K562 (cell line): ENCODE measurements at regions not wholly inside any gene's neighbourhood (a gene's known extent, or its start where the extent isn't known, plus 50 kb on each side); places are given as distances from the start of the nearest gene placed in this dataset.

Experiments
- ATAC-seq: fragments of 200-7000 bp; cut with Tn5 transposase; 3 replicates; pipeline ENCODE4 v1.9.1; 2020; ENCODE audit warnings: moderate library complexity
- BruUV-seq: library from RNA; stranded (reverse); fragments of 400-500 nt; replicated peaks from 2 replicates; lab custom pipeline; 2021; lab: Mats Ljungman, UMichigan
- CTCF ChIA-PET: fragments of 300-600 bp; formaldehyde crosslinking; extraction: SDS; loops from one replicate; lab custom pipeline; 2021; ENCODE audit warnings: low intra/inter-chr PET ratio; lab: Yijun Ruan, JAX
- POLR2A ChIA-PET: fragments of 300-600, 350-650 bp; sonication (Branson Sonifier 250); formaldehyde crosslinking; extraction: SDS; loops from one replicate; lab custom pipeline; 2021; ENCODE audit warnings: antibody characterized with exemption, inconsistent platforms; lab: Yijun Ruan, JAX
- DNase-seq, 4 experiments: peaks; one replicate each; pipeline versions ENCODE4 v3.0.0 to v3.0.0-alpha.2; 2011 to 2018; ENCODE audit warnings: low spot score in 3 of 4, mixed read lengths in 3 of 4; ENCODE audit errors: extremely low read depth in 1 of 4
- FAIRE-seq: peaks from 2 replicates; lab custom pipeline; 2011; peaks lifted over from hg19 to GRCh38; lab: Jason Lieb, UNC
- H2AFZ ChIP-seq: 2 replicates; pipeline ENCODE4 v1.6.0; 2011; ENCODE audit warnings: low read depth, low read length, control low read depth, inconsistent platforms
- H3K27ac ChIP-seq: fragments of 200-600 bp; 3 replicates; pipeline ENCODE4 v1.8.0; 2011; ENCODE audit warnings: low read depth, mild to moderate bottlenecking, control low read depth, inconsistent platforms, low read length, moderate library complexity, mixed read lengths; ENCODE audit errors: extremely low read depth
- H3K27me3 ChIP-seq, 2 experiments: fragments of 300-600 bp in 1 of 2; 2 replicates in 1 of 2; 3 replicates in 1 of 2; pipeline versions ENCODE4 v1.6.0 to v1.8.0; 2011; ENCODE audit warnings: inconsistent platforms in 2 of 2, low read length in 2 of 2, mild to moderate bottlenecking in 1 of 2, mixed read lengths in 1 of 2, moderate library complexity in 1 of 2; ENCODE audit not compliant: control insufficient read depth in 2 of 2, insufficient read depth in 2 of 2
- H3K36me3 ChIP-seq: fragments of 300-600 bp; 3 replicates; pipeline ENCODE4 v1.8.0; 2011; ENCODE audit warnings: mild to moderate bottlenecking, low read length, inconsistent platforms; ENCODE audit not compliant: control insufficient read depth, insufficient read depth
- H3K4me1 ChIP-seq, 2 experiments: fragments of 200-600 bp in 1 of 2; replicated peaks in 1 of 2; 2 replicates in 1 of 2; 3 replicates in 1 of 2; pipeline versions ENCODE4 v1.5.1 to v1.8.0; 2011; ENCODE audit warnings: inconsistent platforms in 2 of 2, low read length in 2 of 2, mild to moderate bottlenecking in 1 of 2, mixed read lengths in 1 of 2, moderate library complexity in 1 of 2; ENCODE audit not compliant: control insufficient read depth in 2 of 2, insufficient read depth in 2 of 2
- H3K4me2 ChIP-seq: 2 replicates; pipeline ENCODE4 v1.6.1; 2011; ENCODE audit warnings: low read length, control low read depth, inconsistent platforms, mixed read lengths; ENCODE audit not compliant: insufficient read depth
- H3K4me3 ChIP-seq: fragments of 200-600 bp; sonication (generic), shearing (Covaris generic); 2 replicates; pipeline ENCODE4 v1.5.1; 2016; ENCODE audit warnings: control low read depth, inconsistent platforms
- H3K79me2 ChIP-seq: fragments of 200-600 bp; 3 replicates; pipeline ENCODE4 v1.8.0; 2011; ENCODE audit warnings: low read length, inconsistent platforms; ENCODE audit not compliant: control insufficient read depth, insufficient read depth
- H3K9ac ChIP-seq, 2 experiments: 2 replicates each; pipeline versions ENCODE4 v1.6.0 to v1.6.1; 2011; ENCODE audit warnings: low read depth in 2 of 2, low read length in 2 of 2, control low read depth in 1 of 2, inconsistent platforms in 1 of 2, mild to moderate bottlenecking in 1 of 2, mixed read lengths in 1 of 2; ENCODE audit not compliant: insufficient read depth in 1 of 2
- H3K9me1 ChIP-seq: one replicate; pipeline ENCODE4 v1.6.0; 2011; ENCODE audit warnings: inconsistent platforms, mild to moderate bottlenecking, low read length, moderate library complexity; ENCODE audit not compliant: control insufficient read depth, insufficient read depth
- H3K9me3 ChIP-seq: replicated peaks from 2 replicates; pipeline ENCODE4 v1.5.1; 2011; ENCODE audit warnings: low read depth, low read length, inconsistent platforms; ENCODE audit not compliant: control insufficient read depth, insufficient read depth
- H4K20me1 ChIP-seq: replicated peaks from 2 replicates; pipeline ENCODE4 v1.6.1; 2011; ENCODE audit warnings: low read length, inconsistent platforms, mixed read lengths; ENCODE audit not compliant: control insufficient read depth, insufficient read depth
- ARID2 ChIP-seq: fragments of 450-650 bp; IDR thresholded peaks from 2 replicates; pipeline ENCODE4 v1.6.1; 2017; ENCODE audit warnings: antibody characterized with exemption, mild to moderate bottlenecking
- ATF2 ChIP-seq: sonication (generic); formaldehyde crosslinking; IDR thresholded peaks from 2 replicates; pipeline ENCODE4 v1.8.1; 2022; ENCODE audit warnings: missing genetic modification reagents
- HSF4 ChIP-seq: fragments of 250-450 bp; sonication (Bioruptor Pico); IDR thresholded peaks from 2 replicates; pipeline ENCODE4 v2.1.2; 2022; ENCODE audit warnings: mild to moderate bottlenecking, moderate library complexity, borderline replicate concordance
- MECOM ChIP-seq: fragments of 250-450 bp; sonication (Bioruptor Pico); IDR thresholded peaks from 2 replicates; pipeline ENCODE4 v1.8.0; 2022; ENCODE audit warnings: inconsistent platforms
- NCOA2 ChIP-seq, 2 experiments: fragments of 450-650 bp; IDR thresholded peaks; 2 replicates each; pipeline ENCODE4 v1.6.1; 2018; ENCODE audit warnings: mild to moderate bottlenecking in 2 of 2, moderate library complexity in 1 of 2; ENCODE audit not compliant: partially characterized antibody in 2 of 2
- PKNOX1 ChIP-seq: fragments of 450-650 bp; IDR thresholded peaks from 2 replicates; pipeline ENCODE4 v1.6.1; 2016
- SUPT5H ChIP-seq: fragments of 450-650 bp; IDR thresholded peaks from 2 replicates; pipeline ENCODE4 v1.6.1; 2016
- ZNF41 ChIP-seq: fragments of 250-450 bp; sonication (Bioruptor Pico); conservative IDR thresholded peaks from 2 replicates; pipeline ENCODE4 v1.4.0; 2020; ENCODE audit warnings: mild to moderate bottlenecking
- ZNF644 ChIP-seq: fragments of 200-800 bp; sonication (Bioruptor generic); IDR thresholded peaks from 2 replicates; pipeline ENCODE4 v1.6.1; 2016; ENCODE audit warnings: low read depth, missing genetic modification characterization, missing compliant biosample characterization
- WGBS: fragments of 100-300 bp; shearing (Covaris generic); methylation state at CpG from one replicate; pipeline ENCODE4 v1.1.6; 2016; ENCODE audit warnings: low coverage, mixed read lengths; ENCODE audit not compliant: insufficient coverage; ENCODE audit errors: missing lambda C conversion rate; 5-methylcytosine and 5-hydroxymethylcytosine counted together
- in situ Hi-C: fragments of 300-500 bp; cut with MboI; formaldehyde crosslinking; loops from 4 replicates; pipeline ENCODE4 v1.15.0; 2018; ENCODE audit warnings: inconsistent platforms, mixed read lengths
- intact Hi-C: fragments of 100-400 bp; cut with micrococcal nuclease; formaldehyde crosslinking; loops from 2 replicates; pipeline ENCODE4 v1.14.2; 2022
- TF ChIP-seq, protein P1 (sequence below): sonication (generic); formaldehyde crosslinking; IDR thresholded peaks from 2 replicates; pipeline ENCODE4 v1.8.0; 2022; ENCODE audit warnings: mild to moderate bottlenecking, missing genetic modification reagents
- TF ChIP-seq, protein P2 (sequence below): fragments of 450-650 bp; formaldehyde crosslinking; IDR thresholded peaks from 2 replicates; pipeline ENCODE4 v1.4.0; 2022; ENCODE audit warnings: mild to moderate bottlenecking, moderate library complexity

- peaks cover 8% of the 10 kb centered on the region; the same call in 1 of the 2 replicates for H4K20me1 ChIP-seq
- no peak for FAIRE-seq
- BruUV-seq = no TSS peak
- CTCF ChIA-PET = interaction anchor here (0.7 kb wide), 1 partner anchor 473 kb away, joined by 3 read pairs; no protein-coding TSS in a partner anchor
- no peaks in the 10 kb centered on the region for H3K9me1 ChIP-seq
- H3K36me3 ChIP-seq = no peaks in the 10 kb centered on the region
- peaks cover 10 to 37% of the 10 kb centered on the region in 2 experiments; a peak in 3 of 5 replicates for H3K27me3 ChIP-seq
- in situ Hi-C loops (no loop called here), intact Hi-C loops (loop anchor here (5.0 kb wide), 2 partner anchors 92 to 467 kb away; no protein-coding TSS in a partner anchor)
- WGBS = 1% methylated on average over 7 of the region's 7 CpGs
- no peak for ATAC-seq
- POLR2A ChIA-PET = no interaction called here
- H3K27ac ChIP-seq = no peak overlapping the region
- no peak overlapping the region for H3K4me3 ChIP-seq
- no peaks in the 10 kb centered on the region for H3K9me3 ChIP-seq
- H3K4me1 ChIP-seq = no peaks in the 10 kb centered on the region
- no peak for DNase-seq
- H3K79me2 ChIP-seq = no peaks in the 10 kb centered on the region
- H2AFZ ChIP-seq = no peak overlapping the region
- no peak overlapping the region for H3K4me2 ChIP-seq
- H3K9ac ChIP-seq = no peak overlapping the region
- TF ChIP-seq, protein P1, sequence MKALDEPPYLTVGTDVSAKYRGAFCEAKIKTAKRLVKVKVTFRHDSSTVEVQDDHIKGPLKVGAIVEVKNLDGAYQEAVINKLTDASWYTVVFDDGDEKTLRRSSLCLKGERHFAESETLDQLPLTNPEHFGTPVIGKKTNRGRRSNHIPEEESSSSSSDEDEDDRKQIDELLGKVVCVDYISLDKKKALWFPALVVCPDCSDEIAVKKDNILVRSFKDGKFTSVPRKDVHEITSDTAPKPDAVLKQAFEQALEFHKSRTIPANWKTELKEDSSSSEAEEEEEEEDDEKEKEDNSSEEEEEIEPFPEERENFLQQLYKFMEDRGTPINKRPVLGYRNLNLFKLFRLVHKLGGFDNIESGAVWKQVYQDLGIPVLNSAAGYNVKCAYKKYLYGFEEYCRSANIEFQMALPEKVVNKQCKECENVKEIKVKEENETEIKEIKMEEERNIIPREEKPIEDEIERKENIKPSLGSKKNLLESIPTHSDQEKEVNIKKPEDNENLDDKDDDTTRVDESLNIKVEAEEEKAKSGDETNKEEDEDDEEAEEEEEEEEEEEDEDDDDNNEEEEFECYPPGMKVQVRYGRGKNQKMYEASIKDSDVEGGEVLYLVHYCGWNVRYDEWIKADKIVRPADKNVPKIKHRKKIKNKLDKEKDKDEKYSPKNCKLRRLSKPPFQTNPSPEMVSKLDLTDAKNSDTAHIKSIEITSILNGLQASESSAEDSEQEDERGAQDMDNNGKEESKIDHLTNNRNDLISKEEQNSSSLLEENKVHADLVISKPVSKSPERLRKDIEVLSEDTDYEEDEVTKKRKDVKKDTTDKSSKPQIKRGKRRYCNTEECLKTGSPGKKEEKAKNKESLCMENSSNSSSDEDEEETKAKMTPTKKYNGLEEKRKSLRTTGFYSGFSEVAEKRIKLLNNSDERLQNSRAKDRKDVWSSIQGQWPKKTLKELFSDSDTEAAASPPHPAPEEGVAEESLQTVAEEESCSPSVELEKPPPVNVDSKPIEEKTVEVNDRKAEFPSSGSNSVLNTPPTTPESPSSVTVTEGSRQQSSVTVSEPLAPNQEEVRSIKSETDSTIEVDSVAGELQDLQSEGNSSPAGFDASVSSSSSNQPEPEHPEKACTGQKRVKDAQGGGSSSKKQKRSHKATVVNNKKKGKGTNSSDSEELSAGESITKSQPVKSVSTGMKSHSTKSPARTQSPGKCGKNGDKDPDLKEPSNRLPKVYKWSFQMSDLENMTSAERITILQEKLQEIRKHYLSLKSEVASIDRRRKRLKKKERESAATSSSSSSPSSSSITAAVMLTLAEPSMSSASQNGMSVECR (CRISPR knock-in tag) = no peak
- TF ChIP-seq ZNF644 (tag) = no peak
- no peak for TF ChIP-seq MECOM (CRISPR knock-in tag)
- no peak for TF ChIP-seq NCOA2 (IDR thresholded peaks at IDR 0.05; ENCODE audit: partially characterized antibody in 2 of 2)
- TF ChIP-seq PKNOX1 = no peak
- TF ChIP-seq ATF2 (CRISPR knock-in tag) = no peak
- TF ChIP-seq ARID2 = no peak
- TF ChIP-seq, protein P2, sequence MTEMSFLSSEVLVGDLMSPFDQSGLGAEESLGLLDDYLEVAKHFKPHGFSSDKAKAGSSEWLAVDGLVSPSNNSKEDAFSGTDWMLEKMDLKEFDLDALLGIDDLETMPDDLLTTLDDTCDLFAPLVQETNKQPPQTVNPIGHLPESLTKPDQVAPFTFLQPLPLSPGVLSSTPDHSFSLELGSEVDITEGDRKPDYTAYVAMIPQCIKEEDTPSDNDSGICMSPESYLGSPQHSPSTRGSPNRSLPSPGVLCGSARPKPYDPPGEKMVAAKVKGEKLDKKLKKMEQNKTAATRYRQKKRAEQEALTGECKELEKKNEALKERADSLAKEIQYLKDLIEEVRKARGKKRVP (CRISPR knock-in tag) = no peak
- no peak for TF ChIP-seq SUPT5H
- TF ChIP-seq ZNF41 (CRISPR knock-in tag) = no peak
- no peak for TF ChIP-seq HSF4
Observed at GRCh38 chr5:174325431-174325830, 279.9 kb downstream of the NSG2 start.
